Right renal pelvis (tissue), 4 donors: ENCODE measurements at regions not wholly inside any gene's neighbourhood (a gene's known extent, or its start where the extent isn't known, plus 50 kb on each side); places are given as distances from the start of the nearest gene placed in this dataset.
"Not testable (repeated sequence)": the region's sequence is repeated elsewhere in the genome, so short reads cannot be mapped to it uniquely, and the experiment has no call there.

ENCODE experiments used
- DNase-seq, 4 donors: peaks; one replicate each; pipeline ENCODE4 v3.0.0-alpha.2; 2013; ENCODE audit warnings: low read depth in 4 of 4, low spot score in 3 of 4, missing footprints in 1 of 4

DNA sequence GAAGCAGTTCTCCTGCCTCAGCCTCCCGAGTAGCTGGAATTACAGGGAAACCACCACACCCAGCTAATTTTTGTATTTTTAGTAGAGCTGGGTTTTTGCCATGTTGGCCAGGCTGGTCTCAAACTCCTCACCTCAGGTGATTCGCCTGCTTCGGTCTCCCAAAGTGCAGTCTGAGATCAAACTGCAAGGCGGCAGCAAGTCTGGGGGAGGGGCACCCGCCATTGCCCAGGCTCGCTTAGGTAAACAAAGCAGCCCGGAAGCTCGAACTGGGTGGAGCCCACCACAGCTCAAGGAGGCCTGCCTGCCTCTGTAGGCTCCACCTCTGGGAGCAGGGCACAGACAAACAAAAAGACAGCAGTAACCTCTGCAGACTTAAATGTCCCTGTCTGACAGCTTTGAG lies 725.2 kb upstream of the ANKRD30A start:
- not testable (repeated sequence) for DNase-seq

DNA sequence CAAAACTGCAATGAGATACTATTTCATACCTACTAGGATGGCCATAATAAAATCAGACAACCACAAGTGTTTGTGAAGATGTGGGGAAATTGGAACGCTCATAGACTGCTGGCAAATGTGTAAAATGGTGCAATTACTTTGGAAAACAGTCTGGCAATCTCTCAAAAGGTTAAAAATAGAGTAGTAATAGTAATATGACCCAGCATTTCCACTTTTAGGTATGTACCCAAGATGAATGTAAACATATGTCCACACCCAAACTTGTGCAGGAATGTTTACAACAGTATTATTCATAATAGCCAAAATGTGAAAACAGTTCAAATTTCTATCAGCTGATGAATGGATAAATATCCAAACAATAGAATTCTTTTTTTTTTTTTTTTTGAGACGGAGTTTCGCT lies 731.6 kb upstream of the ANKRD30A start:
- DNase-seq, result no peak

DNA sequence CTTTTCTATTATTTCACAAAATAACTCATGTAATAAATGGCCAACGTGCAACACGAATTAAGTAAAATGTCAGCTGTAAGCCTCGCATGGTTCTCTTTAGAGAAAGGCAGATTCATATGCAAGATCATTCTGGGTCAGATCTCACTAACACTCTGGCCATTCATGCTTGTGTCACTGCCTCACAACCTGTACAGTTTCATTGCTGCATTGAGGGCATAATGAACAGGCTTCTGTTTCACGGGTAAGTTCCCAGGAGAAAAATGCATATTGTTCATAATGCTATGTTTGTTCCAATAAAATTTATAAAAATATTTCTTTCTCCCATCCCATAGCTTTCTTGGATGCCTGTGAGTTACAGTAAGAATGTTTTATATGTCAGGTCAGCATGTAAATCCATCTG lies 734.0 kb upstream of the ANKRD30A start:
- DNase-seq, result no peak

DNA sequence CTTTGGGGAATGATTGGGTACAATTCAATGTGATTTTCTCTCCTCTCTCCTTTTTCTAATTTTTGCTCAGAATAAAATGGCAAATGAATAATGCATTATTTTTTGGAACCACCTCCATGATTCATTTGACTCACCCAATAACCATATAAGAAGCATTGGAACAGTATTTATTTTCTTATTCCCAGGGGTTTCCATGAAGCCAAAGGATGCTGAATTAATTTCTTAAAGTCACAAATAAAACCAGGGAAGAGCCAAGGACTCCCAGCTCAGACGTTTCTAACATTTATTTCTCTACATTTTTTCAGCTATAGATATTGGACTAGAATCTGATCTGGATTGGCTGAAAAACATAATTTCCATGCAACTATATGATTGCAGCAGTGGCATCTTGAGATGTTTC lies 735.2 kb upstream of the ANKRD30A start:
- no peak for DNase-seq

DNA sequence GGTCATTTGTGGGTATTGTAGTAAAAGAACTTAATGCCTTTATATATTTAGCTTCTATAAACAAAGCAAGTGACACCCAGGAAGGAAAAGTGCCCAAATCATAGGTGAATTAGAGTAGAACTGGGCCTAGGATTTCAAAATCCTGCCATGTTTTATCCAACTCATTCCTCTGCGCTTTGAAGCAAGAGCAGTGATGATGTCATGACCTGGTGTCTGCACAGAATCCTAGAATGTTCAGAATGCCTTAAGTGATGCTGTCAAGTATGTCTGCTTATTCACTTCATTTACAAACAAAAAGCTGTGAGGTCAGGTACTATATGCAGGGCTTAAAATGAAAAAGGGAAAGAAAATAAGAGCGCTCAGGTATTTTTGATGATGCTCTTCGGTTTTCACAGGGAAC lies 737.2 kb upstream of the ANKRD30A start:
- no peak for DNase-seq

DNA sequence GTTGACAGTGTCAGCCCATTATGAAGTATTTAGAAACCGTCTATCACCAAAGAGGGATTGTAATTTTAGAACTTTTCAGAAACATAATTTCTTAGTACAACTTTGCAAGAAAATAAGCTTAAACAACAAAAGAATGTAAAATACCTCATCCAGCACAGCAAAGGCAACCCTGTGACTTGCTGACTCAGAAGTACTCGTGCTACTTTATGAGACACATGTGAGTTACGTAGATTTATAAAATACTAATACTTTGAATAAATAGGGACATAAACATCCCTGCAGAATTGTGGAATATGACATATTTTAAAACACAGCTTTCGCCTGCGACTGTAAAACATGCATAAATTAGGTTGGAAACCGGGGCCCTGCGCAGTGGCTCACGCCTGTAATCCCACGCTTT lies 739.7 kb upstream of the ANKRD30A start:
- no peak for DNase-seq

DNA sequence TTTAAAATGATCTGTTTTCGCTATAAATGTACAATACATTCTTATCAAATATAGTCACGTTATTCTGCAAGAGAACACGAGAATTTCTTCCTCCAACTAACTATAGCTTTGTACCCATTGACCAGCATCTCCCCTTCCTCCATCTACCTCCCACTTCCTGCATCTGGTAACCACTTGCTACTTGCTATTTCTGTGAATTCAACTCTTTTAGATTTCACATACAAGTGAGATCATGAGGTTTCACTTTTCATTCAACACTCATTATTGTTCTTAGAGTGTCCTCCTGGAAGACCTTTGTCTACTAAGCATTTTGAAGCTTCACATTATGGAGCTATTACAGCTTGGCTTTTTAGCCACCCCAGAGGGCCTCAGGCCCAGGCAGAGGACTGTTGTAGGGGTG lies 741.3 kb upstream of the FZD8 start:
- DNase-seq, result no peak

DNA sequence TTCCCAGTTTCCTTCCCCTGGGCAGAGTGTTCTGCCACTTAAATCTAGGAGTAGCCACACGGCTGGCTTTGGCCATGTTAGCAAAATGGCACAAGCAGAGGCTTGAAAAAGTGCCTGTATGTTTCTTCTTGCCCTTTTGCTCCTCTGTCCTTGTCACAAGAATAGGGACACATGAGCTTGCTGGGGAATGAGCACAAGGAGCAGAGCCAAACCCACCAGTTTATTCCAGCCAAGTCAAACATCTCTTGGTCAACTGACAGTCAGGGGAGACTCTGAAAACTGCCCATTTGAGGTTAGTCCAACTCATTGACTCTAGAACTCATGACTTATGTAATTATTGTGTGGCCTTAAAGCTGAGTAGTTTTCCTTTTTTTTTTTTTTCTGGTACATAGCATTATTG lies 739.7 kb upstream of the FZD8 start:
- DNase-seq, result no peak

DNA sequence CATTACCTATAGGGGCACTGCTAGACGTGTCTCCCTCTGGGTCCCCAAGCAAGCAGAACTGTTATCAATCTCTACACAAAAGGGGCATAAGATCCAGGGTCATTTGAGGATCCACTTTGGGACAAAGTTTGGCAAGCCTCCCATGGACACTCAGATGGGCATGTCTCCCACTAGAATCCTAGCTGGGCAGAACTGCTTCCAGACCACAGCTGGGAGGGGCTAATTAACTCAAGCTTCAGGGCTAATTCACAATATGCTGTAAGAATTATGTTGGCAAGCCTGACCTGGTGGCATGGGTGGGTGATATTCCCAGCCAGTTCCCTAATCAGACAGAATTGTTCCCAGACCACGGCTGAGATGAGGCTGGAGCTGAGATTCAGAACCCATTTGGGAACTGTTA lies 738.4 kb upstream of the FZD8 start:
- no peak for DNase-seq

DNA sequence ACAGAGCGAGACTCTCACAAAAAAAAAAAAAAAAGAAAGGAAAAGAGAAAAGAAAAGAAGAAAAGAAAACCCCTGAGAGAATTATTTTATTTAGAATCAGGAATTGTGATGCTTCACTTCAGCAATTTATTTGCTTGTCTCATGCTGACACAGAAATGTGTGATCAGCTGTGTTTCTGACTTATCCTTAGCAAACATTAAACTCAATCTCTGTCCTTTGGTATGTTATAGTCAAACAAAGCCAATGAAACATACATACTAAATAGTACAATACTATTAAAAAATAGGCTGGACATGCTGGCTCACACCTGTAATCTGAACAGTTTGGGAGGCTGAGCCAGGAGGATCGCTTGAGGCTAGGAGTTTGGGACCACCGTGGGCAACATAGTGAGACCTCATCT lies 733.0 kb upstream of the FZD8 start:
- DNase-seq, result no peak

DNA sequence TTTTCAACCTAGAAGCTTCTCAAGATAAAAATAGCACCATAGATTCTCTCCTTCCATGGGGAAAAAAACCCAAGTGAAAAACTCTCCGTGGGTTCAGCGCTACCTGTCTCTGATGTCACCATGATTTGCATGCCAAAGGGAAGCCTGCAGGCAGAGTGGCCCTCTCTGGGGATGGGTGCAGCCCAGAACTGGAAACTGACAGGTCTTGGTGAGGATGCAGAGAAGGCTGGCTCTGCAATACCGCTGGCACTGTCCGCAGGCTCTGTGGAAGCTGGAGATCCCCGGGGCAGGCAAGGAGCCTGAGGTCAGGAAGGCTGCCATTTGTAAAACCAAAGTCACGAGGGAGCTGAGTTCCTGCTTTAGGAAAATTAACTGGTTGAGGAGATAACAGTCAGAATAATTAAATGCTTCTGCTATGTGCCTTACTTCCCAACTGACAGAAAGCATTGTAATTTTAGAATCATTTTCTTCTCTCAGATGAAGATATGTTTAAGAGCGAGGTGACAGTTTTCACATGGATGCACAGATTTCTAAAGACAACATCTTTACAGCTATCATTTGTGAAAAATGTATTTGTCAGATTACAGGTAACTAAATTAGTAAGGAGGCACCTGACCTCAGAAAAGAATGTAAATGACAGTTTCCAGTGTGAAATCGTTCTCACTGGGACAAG lies 731.5 kb upstream of the FZD8 start:
- DNase-seq, result no peak

DNA sequence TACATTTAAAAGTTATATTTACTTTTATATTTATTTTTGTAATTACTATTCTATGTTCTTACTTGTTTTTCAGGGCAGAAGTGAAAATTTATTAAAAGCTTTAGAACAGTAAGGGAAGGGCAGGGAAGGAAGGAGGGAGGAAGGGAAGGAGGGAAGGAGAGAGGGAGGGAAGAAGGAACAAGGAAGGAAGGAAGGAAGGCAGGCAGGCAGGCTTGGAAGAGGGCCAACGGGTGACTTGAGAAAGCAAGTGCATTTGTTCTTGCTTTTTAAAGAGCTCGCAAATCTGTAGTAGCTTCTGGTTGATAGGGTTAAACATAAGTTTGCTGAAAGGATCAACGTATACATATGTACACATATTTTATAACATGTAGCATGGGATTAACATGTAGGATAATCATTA lies 725.3 kb upstream of the FZD8 start:
- no peak for DNase-seq

DNA sequence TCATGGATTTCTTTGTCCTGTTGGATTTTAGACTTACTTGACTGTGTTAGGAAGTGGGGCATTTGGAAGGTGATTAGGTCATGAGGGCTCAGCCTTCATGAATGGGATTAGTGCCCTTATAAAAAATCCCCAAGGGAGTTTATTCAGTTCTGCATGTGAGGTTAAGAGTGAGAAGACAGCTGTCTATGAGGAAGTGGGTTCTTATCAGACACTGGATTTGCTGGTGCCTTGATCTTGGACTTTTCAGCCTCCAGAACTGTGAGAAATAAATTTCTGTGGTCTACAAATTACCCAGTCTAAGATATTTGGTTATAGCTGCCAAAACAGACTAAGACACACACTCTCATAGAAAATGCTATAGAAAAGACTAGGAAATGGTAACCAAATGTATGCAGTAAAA lies 724.7 kb upstream of the FZD8 start:
- no peak for DNase-seq

DNA sequence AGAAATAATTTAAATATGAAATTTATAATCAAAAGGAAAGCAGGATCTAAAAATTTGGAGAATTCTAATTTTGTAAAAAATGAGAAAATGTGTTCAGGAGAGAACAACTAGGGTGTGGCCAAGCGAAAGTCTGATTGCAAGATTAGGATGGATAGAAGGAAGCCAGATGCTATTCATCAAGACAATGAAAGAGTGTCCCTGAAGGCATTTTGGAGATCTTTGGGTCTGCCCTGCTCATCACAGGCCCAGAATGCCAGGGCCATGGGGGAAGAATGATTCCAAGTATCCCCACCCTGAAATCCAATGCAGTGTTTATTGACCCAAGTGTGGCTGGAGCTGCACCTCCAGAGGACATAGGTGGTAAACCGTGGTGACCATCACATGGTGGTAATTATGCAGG lies 724.0 kb upstream of the FZD8 start:
- DNase-seq, result no peak

DNA sequence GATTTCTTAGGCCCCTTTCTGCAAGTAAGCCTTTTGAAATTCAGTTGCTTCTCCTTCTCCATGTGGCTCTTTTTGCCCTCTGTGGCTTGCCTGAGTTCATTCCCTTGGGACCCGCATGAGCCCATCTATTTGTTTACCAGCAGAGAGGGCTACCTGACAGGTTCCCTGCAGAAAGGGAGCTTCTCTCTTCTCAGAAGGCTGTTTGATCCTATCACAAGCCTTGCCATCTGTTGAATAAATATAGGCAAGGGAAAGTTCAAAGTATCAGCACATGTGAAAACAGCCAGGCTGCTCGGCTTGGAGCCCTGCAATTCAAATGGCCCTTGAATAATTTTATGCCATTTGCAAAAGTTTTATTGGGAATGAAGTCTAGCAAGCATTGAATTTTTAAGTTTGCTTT lies 720.2 kb upstream of the FZD8 start:
- DNase-seq, result no peak

DNA sequence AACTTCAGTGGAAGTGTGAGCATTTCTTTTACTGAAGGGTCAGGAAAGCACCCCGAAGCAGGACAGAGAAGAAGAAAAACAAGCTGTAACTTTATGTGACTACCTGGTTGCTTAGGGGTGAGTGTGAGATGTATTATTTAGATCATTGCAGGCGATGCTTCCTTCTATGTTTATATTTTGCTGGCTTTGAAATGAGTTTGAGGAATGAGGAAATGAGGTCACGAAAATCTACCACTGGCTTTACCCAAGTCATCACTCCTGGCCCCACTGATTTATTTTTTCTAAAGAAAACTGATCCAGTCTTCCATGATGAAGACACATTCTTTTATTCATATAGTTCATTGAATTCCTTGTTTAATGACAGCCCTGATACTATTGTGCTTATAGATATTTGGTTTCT lies 716.6 kb upstream of the FZD8 start:
- DNase-seq, result no peak

DNA sequence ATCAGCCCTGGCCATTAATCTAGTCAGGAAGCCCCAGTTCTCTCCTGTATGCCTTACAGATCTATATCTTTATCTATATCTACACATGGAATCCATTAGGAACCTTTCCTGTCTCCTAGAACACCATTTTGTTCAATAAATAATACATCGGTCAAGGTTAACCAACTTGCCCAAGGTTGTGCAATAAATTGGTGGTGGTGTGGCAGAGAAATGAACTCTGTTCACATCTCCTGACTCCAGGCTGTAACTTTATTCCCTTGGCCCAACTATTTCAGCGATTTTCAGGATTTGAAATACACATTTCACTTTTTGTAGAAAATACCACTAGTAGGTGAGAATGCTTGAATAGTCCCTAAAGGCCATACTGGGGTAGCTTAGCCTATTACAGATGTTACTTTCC lies 712.5 kb upstream of the FZD8 start:
- no peak for DNase-seq

DNA sequence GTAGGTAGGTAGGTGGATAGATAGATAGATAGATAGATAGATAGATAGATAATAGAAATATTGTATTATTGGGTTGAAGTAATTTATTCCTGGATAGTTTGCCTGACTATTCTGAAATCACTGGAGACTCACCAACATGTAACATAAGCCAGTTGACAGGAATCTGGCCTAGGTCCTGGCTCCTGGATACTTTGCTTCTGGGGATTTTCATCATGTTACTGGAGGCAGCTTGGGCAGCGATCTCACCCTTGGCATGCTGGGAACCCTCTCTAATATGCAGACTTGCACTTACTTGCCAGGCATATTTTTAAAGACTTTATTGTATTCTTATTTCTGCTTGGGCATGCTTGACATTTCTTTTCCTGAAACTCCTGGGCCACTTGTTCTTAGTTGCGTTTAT lies 709.1 kb upstream of the FZD8 start:
- DNase-seq, result no peak

DNA sequence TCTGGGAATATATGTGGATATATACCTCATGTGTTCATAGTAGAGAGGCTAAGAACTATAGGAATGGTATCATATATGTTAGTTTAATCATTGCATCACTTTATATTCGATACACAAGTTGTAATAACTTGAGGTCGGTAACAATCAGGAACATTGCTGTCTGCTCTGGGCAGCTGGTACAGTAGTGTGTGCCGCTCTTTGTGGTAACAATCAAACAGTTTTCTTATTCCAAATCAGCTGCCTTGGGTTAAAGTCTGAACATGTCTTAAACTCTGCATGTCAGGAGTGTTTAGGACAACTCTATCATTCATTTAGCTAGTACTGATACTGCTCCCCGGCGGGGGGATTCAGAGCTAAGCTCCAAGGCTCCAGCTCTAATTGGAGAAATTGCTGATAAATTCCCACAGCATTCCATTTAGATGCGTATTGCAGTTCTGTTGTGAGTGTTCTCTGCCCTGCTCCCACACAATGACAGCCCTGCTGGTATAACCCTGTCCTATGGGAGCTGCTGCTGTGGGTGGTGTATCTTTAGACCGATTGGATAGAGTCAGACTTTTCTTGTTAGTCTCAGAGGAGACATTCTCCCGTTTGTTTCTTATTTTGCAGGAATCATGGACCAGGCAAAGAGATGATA lies 707.5 kb upstream of the FZD8 start:
- DNase-seq, result no peak

DNA sequence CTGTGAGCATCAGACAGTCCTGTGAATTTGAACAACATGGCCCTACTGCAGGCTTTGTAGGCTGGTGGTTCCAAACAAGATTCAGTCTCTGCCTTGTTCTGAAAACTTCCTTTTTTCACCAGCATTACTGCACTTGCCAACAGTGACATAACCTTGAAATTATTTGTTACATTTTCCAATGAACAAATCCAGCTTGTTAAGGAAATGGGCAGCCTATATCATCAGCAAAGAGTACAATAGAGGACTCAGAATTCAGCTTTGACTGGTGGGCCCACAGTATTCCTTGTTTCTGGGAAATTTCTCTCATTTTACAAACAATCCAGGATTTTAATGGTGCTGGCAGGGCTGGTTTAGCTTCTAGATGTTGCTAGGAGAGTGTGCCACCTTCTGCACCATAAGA lies 703.7 kb upstream of the FZD8 start:
- no peak for DNase-seq

DNA sequence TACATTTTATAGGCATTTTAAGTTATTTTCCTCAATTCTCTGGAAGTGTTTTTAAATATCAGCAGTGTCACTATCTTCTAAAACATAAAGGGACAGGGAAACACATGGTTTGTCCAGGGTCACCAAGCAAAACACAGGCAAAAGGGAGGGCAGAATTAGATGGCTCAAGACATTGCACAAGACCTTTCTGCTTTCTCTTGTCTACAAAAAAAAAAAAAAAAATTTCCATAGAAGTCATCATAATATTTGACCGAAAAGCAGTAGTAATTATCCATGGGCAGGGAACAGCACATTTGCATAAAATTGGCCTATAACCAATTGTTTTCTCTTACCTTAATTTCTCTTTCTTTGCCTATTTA lies 703.1 kb upstream of the FZD8 start:
- no peak for DNase-seq

DNA sequence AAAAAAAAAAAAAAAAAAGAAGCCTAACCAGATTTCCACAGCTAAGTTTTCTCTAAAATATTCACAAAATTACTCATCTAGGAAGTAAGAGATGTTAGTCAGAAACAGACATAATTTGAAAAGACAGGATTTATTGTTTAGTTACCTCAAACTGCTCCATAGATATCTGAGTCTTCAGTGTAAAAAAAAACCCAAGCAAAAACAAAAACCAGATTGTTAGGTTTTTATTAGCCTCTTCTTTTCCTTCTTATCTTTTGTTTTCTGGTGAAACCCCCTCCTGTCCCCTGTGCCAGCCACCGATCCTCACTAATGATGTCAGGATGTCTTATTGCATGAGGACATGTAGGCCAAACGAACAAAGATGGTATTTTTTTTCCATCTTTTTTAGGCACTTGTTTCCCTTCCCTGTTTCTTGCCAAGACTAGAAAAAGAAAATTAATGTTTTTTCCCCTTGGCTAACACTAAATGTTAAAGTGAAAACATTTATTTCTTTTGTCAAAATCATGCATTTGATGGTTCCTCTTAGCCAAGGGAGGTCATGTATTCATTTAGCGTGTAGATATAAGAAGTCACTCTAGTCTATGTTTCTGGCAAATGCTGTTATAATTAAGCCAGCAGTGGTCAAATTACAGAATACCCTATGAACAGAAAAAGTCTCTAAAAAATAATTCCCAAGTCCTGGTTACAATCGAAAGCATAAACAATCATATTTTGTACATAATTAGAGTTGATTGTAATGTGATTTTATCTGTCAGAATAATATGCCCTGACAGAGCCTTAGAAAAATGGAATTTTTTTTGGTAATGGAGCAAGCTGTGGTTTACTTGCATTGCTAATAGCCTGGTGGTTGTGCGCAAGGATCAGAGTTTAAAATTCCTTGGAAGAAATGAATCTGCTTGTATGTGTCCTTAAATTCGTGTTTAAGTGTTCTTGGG lies 702.4 kb upstream of the FZD8 start:
- no peak for DNase-seq
